ENCODE measurements at regions not wholly inside any gene's neighbourhood (a gene's known extent, or its start where the extent isn't known, plus 50 kb on each side); places are given as distances from the start of the nearest gene placed in this dataset.
A peak's percentile ranks its signal among the peaks of the same experiment; 100 is the strongest.

DNA sequence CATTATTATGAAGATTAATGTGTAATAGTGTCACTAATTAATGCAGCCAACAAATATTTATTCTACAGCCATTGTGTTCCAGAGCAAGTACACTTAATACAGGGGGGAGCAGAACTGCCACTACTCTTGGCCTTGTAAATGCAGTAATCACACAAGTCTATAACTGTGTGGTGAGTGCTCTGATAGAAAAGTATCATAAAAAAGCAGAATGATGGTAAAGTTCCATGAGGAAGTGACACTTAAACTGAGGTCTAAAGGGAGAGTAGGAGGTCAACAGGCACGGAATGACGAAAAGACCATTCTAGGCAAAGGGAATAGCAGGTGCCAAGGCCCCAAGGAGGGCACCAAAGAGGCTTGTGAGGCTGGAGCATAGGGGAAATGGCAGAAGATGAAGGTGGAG is 142.9 kb downstream of the OSTF1 start:
- TF ChIP-seq, protein P1, sequence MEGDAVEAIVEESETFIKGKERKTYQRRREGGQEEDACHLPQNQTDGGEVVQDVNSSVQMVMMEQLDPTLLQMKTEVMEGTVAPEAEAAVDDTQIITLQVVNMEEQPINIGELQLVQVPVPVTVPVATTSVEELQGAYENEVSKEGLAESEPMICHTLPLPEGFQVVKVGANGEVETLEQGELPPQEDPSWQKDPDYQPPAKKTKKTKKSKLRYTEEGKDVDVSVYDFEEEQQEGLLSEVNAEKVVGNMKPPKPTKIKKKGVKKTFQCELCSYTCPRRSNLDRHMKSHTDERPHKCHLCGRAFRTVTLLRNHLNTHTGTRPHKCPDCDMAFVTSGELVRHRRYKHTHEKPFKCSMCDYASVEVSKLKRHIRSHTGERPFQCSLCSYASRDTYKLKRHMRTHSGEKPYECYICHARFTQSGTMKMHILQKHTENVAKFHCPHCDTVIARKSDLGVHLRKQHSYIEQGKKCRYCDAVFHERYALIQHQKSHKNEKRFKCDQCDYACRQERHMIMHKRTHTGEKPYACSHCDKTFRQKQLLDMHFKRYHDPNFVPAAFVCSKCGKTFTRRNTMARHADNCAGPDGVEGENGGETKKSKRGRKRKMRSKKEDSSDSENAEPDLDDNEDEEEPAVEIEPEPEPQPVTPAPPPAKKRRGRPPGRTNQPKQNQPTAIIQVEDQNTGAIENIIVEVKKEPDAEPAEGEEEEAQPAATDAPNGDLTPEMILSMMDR (IDR thresholded peaks at IDR 0.05; ENCODE audit: low read depth, low read length, missing control alignments) = no peak
- H3K36me3 ChIP-seq (replicated peaks) = no peaks in the 10 kb centered on the region
- in situ Hi-C loops (cut with HindIII; ENCODE audit: low pct_ligation_motif_present, low sequenced_read_pairs) = no loop called here
- no peaks in the 10 kb centered on the region for H3K27me3 ChIP-seq (replicated peaks)
- no peak overlapping the region for H3K27ac ChIP-seq
- no peak for DNase-seq
- H3K4me3 ChIP-seq (ENCODE audit: low read depth, low read length) = no peak overlapping the region

DNA sequence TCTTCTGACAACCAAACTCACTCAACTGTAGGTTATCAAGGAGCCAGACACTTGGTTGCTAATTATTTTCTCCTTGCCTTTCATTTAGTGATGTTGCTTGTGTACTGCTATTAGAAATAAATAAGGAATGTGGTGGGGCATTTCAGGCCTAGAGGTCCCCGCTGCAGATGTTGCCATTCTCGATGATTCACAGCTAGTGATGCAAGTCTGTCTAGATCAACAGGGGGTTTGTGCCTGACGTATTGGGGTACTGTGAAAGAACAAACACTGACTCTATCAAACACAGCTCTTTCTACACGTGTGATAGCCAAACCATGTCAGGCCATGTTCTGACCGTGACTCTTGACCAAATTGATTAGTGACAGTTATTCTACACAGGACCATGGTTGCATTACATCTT is 144.7 kb downstream of the OSTF1 start:
- Histone ChIP-seq H3K27me3 (replicated peaks) (no peaks in the 10 kb centered on the region), H3K27ac (no peak overlapping the region), H3K4me3 (ENCODE audit: low read depth, low read length) (no peak overlapping the region), H3K36me3 (replicated peaks) (no peaks in the 10 kb centered on the region)
- peak; percentile 74 for DNase-seq
- TF ChIP-seq, protein P1 (IDR thresholded peaks at IDR 0.05; ENCODE audit: low read depth, low read length, missing control alignments) = no peak
- in situ Hi-C loops (cut with HindIII; ENCODE audit: low pct_ligation_motif_present, low sequenced_read_pairs) = no loop called here

DNA sequence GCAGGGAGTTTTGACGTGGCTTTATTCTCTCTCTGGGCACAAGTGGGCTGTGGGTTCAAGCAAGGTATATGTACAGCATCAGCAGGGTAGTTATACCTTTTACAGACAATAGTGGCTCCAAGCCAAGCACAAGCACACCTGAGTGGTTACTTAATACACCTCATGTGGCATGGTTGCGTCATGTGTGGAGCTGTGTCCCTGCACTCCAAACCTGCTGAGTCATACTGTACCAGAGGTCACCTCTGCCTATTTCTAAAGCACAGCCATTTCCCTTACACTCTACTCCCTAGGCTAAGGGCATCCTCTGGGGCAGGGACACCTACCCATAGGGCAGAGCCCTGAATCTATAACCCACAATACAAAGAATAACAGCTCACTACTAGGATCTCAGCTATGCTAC is 147.3 kb downstream of the OSTF1 start:
- H3K36me3 ChIP-seq (replicated peaks) = no peaks in the 10 kb centered on the region
- no peak overlapping the region for H3K4me3 ChIP-seq (ENCODE audit: low read depth, low read length)
- TF ChIP-seq, protein P1 (IDR thresholded peaks at IDR 0.05; ENCODE audit: low read depth, low read length, missing control alignments) = no peak
- in situ Hi-C loops (cut with HindIII; ENCODE audit: low pct_ligation_motif_present, low sequenced_read_pairs) = no loop called here
- no peak for DNase-seq
- H3K27me3 ChIP-seq (replicated peaks) = no peaks in the 10 kb centered on the region
- H3K27ac ChIP-seq = no peak overlapping the region

DNA sequence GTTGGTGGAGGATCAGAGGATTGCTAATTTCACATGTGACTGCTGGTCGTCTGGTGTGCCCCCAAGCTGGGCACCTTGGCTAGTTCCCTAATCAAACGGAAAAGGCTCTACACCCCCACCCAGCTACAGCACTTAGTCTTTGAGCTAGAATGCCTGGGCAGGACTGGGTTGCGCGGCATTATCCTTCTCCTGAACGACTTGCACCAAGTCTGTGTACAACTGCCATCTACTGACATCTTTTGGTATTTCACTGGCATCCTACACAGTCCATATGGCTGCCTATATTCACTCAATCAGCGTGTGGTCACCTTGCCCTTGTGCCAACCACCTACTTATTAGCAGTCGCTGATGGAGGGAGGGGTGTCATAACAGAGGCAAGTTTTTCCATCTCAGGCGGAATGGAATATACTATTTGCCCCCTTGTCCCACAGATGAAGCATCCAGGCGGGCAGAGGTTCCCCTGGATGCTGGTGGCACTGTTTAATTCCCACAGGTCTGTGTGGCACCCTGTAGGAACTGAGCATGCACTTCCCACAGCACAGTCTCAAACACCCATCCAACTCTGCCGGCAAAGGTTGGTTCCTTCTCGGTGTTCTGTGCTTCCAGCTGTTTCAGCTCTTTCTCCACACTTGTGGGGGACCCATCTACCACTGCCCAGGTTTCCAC is 150.1 kb downstream of the OSTF1 start:
- Histone ChIP-seq H3K27me3 (replicated peaks) (no peaks in the 10 kb centered on the region), H3K36me3 (replicated peaks) (no peaks in the 10 kb centered on the region), H3K27ac (no peak overlapping the region), H3K4me3 (ENCODE audit: low read depth, low read length) (no peak overlapping the region)
- in situ Hi-C loops (cut with HindIII; ENCODE audit: low pct_ligation_motif_present, low sequenced_read_pairs) = no loop called here
- DNase-seq = peak; percentile 75
- TF ChIP-seq, protein P1 (IDR thresholded peaks at IDR 0.05; ENCODE audit: low read depth, low read length, missing control alignments) = peak; percentile 73

DNA sequence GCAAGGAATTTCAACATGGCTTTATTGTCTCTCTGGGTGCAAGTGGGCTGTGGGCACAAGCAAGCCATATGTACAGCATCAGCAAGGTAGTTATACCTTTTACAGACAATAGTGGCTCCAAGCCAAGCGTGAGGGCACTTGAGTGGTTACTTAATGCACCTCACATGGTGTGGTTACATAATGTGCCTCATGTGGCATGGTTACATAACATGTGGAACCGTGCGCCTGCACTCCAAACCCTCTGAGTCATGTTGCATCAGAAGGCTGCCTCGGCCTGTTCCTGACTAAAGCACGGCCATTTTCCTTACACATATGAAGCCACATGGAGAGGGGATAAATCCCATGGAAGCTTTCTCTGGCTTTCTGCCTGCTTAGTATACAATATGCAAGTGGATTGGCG is 150.9 kb downstream of the OSTF1 start:
- TF ChIP-seq, protein P1 (IDR thresholded peaks at IDR 0.05; ENCODE audit: low read depth, low read length, missing control alignments) = no peak
- H3K27me3 ChIP-seq (replicated peaks) = no peaks in the 10 kb centered on the region
- no peak overlapping the region for H3K27ac ChIP-seq
- H3K4me3 ChIP-seq (ENCODE audit: low read depth, low read length) = no peak overlapping the region
- no peaks in the 10 kb centered on the region for H3K36me3 ChIP-seq (replicated peaks)
- peak; percentile 56 for DNase-seq
- in situ Hi-C loops (cut with HindIII; ENCODE audit: low pct_ligation_motif_present, low sequenced_read_pairs) = no loop called here

DNA sequence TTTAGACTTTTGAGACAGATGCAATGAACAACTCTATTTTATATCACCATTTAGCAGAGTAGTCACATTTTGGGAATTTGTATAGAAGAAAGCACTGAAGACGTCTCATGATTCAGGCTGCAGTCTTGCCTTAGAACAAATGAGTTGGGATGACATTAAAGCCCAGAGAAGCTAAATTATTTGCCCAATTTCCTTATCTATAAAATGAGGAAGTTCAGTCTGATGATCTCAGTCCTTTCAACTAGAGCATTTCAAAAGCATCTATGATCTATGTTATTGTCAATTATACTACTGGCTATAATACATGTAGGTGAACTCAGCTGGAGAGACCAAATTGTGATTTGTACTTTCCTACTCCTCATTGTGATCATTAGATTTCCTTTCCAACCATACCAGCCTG is 154.1 kb downstream of the OSTF1 start:
- Histone ChIP-seq H3K27me3 (replicated peaks) (no peaks in the 10 kb centered on the region), H3K27ac (no peak overlapping the region), H3K36me3 (replicated peaks) (no peaks in the 10 kb centered on the region), H3K4me3 (ENCODE audit: low read depth, low read length) (no peak overlapping the region)
- TF ChIP-seq, protein P1 (IDR thresholded peaks at IDR 0.05; ENCODE audit: low read depth, low read length, missing control alignments) = no peak
- in situ Hi-C loops (cut with HindIII; ENCODE audit: low pct_ligation_motif_present, low sequenced_read_pairs) = no loop called here
- DNase-seq = no peak

All from brain microvascular endothelial cell (primary cell).